ENCODE measurements at regions not wholly inside any gene's neighbourhood (a gene's known extent, or its start where the extent isn't known, plus 50 kb on each side); places are given as distances from the start of the nearest gene placed in this dataset.

GRCh38 chr16:79845734-79846135 lies 245.2 kb upstream of the MAF start:
- TF ChIP-seq CTCF (IDR thresholded peaks at IDR 0.05) (no peak), POLR2A (IDR thresholded peaks at IDR 0.05) (no peak)

Measured in Peyer's patch (tissue), 4 donors.